Body of pancreas (tissue), 4 donors: ENCODE measurements at regions not wholly inside any gene's neighbourhood (a gene's known extent, or its start where the extent isn't known, plus 50 kb on each side); places are given as distances from the start of the nearest gene placed in this dataset.

Source experiments
- ATAC-seq: fragments of 150-250 bp; one replicate; pipeline ENCODE4 v1.9.1; 2016
- DNase-seq, 4 donors: peaks; one replicate each; pipeline ENCODE4 v3.0.0-alpha.2; 2019
- H3K27ac ChIP-seq, 4 donors: fragments of 200-600 bp; sonication (generic); 1 replicate in 3 of 4; 2 replicates in 1 of 4; pipeline versions ENCODE4 v1.5.1 to v1.6.1; 2016 to 2019; ENCODE audit warnings: mild to moderate bottlenecking in 1 of 4, mixed read lengths in 1 of 4, moderate library complexity in 1 of 4
- H3K27me3 ChIP-seq, 2 donors: fragments of 200-600 bp; sonication (generic); one replicate each; pipeline ENCODE4 v1.6.0; 2016; ENCODE audit warnings: mild to moderate bottlenecking in 1 of 2
- H3K36me3 ChIP-seq, 2 donors: fragments of 200-600 bp; sonication (generic); replicated peaks in 1 of 2; 2 replicates each; pipeline ENCODE4 v1.5.1; 2016; ENCODE audit warnings: low read depth in 2 of 2; ENCODE audit not compliant: insufficient read depth in 1 of 2
- H3K4me1 ChIP-seq: fragments of 200-600 bp; sonication (generic); one replicate; pipeline ENCODE4 v1.6.0; 2016
- H3K4me3 ChIP-seq, 2 donors: fragments of 200-600 bp; sonication (generic); 1 replicate in 1 of 2; 2 replicates in 1 of 2; pipeline ENCODE4 v1.5.1; 2016 to 2019
- H3K9me3 ChIP-seq, 3 donors: fragments of 200-600 bp; sonication (generic); 1 replicate in 2 of 3; 2 replicates in 1 of 3; pipeline ENCODE4 v1.5.1; 2016
- CTCF ChIP-seq, 7 experiments: fragments of 450-650 bp in 4 of 7; fragments of 200-600 bp in 3 of 7; sonication (generic) in 3 of 7; IDR thresholded peaks; one replicate each; pipeline ENCODE4 v1.5.1; 2016 to 2019; ENCODE audit warnings: antibody characterized with exemption in 7 of 7
- POLR2A ChIP-seq, 3 donors: fragments of 450-650 bp; IDR thresholded peaks; one replicate each; pipeline ENCODE4 v1.6.1; 2016; ENCODE audit warnings: antibody characterized with exemption in 3 of 3, mild to moderate bottlenecking in 2 of 3
- WGBS, 2 donors: methylation state at CpG; one replicate each; pipeline ENCODE4 v1.1.5; 2017; 5-methylcytosine and 5-hydroxymethylcytosine counted together
- intact Hi-C: fragments of 100-400 bp; cut with DNase I; formaldehyde crosslinking; loops from one replicate; pipeline ENCODE4 v1.15.1; 2023

DNA sequence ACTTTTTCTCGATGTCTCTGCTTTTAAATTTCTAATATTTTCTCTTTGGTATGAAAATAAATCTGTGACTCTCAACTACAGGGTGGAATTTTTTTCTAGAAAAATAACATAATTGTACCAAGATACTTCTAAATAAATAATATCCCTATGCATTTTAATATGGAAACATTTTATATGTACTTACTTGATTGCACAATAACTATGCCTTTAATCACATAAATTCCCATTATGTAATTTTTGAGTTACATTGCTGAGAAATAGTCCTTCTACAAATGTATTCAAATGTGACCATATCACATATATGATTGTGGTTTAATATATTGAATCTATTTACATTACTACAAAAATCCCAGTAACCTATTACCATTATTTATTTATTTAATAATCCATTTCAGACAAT, 1543.3 kb upstream of the PABPC4L start:
- no peaks in the 10 kb centered on the region for H3K36me3 ChIP-seq
- ATAC-seq (no peak), DNase-seq (no peak)
- intact Hi-C loops = no loop called here
- no peak for TF ChIP-seq CTCF (IDR thresholded peaks at IDR 0.05)
- no peak for TF ChIP-seq POLR2A (IDR thresholded peaks at IDR 0.05)
- H3K4me1 ChIP-seq = no peaks in the 10 kb centered on the region
- WGBS, 2 donors = 66 to 72% methylated on average over 1 of the region's 1 CpG
- no peak overlapping the region for H3K27ac ChIP-seq
- no peaks in the 10 kb centered on the region for H3K27me3 ChIP-seq
- no peak overlapping the region for H3K4me3 ChIP-seq
- H3K9me3 ChIP-seq = no peaks in the 10 kb centered on the region

DNA sequence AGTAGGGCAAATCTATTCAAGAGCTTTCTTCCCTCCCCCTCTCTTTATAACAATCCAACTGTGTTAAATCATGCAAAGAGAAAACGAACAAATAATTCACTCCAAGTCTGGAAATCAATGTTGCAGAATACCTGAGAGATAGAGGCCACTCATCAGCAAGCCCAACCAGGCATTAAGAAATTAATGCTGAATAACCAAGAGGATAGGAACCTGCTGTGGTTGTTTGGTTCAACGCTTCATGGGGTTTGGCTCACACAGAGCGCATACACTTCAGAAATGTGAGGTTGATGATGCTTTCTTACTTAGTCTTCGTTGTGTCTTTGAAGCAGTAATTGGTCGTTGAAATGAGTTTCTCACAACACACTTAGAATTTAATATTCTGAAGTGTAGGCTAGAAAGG, 1540.0 kb upstream of the PABPC4L start:
- Histone ChIP-seq H3K4me3 (no peak overlapping the region), H3K27me3 (no peaks in the 10 kb centered on the region), H3K27ac (no peak overlapping the region), H3K4me1 (no peaks in the 10 kb centered on the region), H3K9me3 (no peaks in the 10 kb centered on the region), H3K36me3 (no peaks in the 10 kb centered on the region)
- ATAC-seq = no peak
- intact Hi-C loops = no loop called here
- TF ChIP-seq POLR2A (IDR thresholded peaks at IDR 0.05) = no peak
- TF ChIP-seq CTCF (IDR thresholded peaks at IDR 0.05) = no peak
- DNase-seq = no peak
- 33 to 41% methylated on average over 5 of the region's 5 CpGs for WGBS, 2 donors

DNA sequence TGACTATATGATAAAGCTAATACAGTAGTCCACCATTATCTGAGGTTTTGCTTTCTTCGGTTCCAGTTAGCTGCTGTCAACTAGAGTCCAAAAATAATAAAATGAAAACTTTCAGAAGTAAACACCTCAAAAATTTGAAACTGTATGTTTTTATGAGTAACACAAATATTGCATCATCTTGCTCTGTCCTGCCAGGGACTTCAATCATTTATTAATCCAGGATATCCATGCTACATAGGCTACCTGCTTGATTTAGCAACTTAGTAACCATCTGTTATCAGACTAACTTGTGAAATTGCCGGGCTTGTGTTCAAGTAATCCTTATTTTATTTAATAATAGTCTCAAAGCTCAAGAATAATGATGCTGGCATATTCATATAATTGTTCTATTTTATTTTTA, 1537.8 kb upstream of the PABPC4L start:
- H3K27me3 ChIP-seq = no peaks in the 10 kb centered on the region
- DNase-seq = no peak
- H3K9me3 ChIP-seq = no peaks in the 10 kb centered on the region
- H3K4me1 ChIP-seq = no peaks in the 10 kb centered on the region
- ATAC-seq = no peak
- H3K36me3 ChIP-seq = no peaks in the 10 kb centered on the region
- TF ChIP-seq POLR2A (IDR thresholded peaks at IDR 0.05) (no peak), CTCF (IDR thresholded peaks at IDR 0.05) (no peak)
- intact Hi-C loops = no loop called here
- 22 to 30% methylated on average over 2 of the region's 2 CpGs for WGBS, 2 donors
- H3K27ac ChIP-seq = no peak overlapping the region
- H3K4me3 ChIP-seq = no peak overlapping the region

DNA sequence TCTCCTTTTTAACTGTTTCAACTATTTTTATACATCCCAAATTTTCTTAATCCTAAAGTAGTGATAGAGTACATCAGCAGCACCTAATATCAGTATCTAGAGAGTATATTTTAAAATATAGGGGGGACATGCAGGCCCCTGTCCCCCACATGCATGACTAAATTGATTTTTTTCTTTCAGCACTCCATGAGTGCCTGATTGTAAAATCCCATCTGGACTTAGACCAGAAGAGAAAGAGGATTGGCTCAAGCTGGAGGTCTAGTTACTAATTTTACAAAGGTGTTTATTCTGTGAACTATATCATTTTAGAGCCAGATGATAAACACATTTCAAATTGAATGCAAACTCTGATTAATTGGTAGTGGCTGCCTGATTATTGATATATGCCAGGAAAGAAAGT, 1533.9 kb upstream of the PABPC4L start:
- TF ChIP-seq CTCF (IDR thresholded peaks at IDR 0.05) (no peak), POLR2A (IDR thresholded peaks at IDR 0.05) (no peak)

GRCh38 chr4:135732448-135732847, 1530.9 kb upstream of the PABPC4L start:
- Histone ChIP-seq H3K4me1 (no peaks in the 10 kb centered on the region), H3K9me3 (no peaks in the 10 kb centered on the region), H3K27me3 (no peaks in the 10 kb centered on the region), H3K36me3 (no peaks in the 10 kb centered on the region), H3K4me3 (no peak overlapping the region), H3K27ac (no peak overlapping the region)
- DNase-seq = no peak
- no peak for ATAC-seq
- no peak for TF ChIP-seq CTCF (IDR thresholded peaks at IDR 0.05)
- WGBS, 2 donors = 57 to 62% methylated on average over 4 of the region's 4 CpGs
- intact Hi-C loops = no loop called here

More for the DNA sequence above, 1533.9 kb upstream of the PABPC4L start:
- Histone ChIP-seq H3K4me1 (no peaks in the 10 kb centered on the region), H3K4me3 (no peak overlapping the region), H3K9me3 (no peaks in the 10 kb centered on the region), H3K27ac (no peak overlapping the region), H3K27me3 (no peaks in the 10 kb centered on the region), H3K36me3 (no peaks in the 10 kb centered on the region)
- intact Hi-C loops = no loop called here
- DNase-seq = no peak
- ATAC-seq = no peak
